COLO829 (cell line): ENCODE measurements at regions not wholly inside any gene's neighbourhood (a gene's known extent, or its start where the extent isn't known, plus 50 kb on each side); places are given as distances from the start of the nearest gene placed in this dataset.

Experiments used
- DNase-seq: peaks from one replicate; pipeline ENCODE4 v3.0.0; 2012; ENCODE audit warnings: low spot score

GRCh38 chr1:83770319-83770661, 228.6 kb downstream of the TTLL7 start:
- no peak for DNase-seq

- peak; percentile 48 for DNase-seq
Measured at GRCh38 chr1:83769594-83770318, 229.2 kb downstream of the TTLL7 start.

- DNase-seq: no peak
Measured at GRCh38 chr1:83769072-83769471, 229.9 kb downstream of the TTLL7 start.

GRCh38 chr1:83766241-83766691, 232.7 kb downstream of the TTLL7 start:
- DNase-seq: no peak

GRCh38 chr1:83765125-83765524, 233.8 kb downstream of the TTLL7 start:
- no peak for DNase-seq

- no peak for DNase-seq
Measured at GRCh38 chr1:83764209-83764608, 234.7 kb downstream of the TTLL7 start.

GRCh38 chr1:83763361-83764095, 235.4 kb downstream of the TTLL7 start:
- DNase-seq: no peak

GRCh38 chr1:83762416-83762815, 236.5 kb downstream of the TTLL7 start:
- DNase-seq: no peak

- no peak for DNase-seq
Measured at GRCh38 chr1:83762039-83762365, 236.9 kb downstream of the TTLL7 start.

GRCh38 chr1:83761167-83762038, 237.5 kb downstream of the TTLL7 start:
- no peak for DNase-seq

GRCh38 chr1:83760226-83761021, 238.5 kb downstream of the TTLL7 start:
- no peak for DNase-seq

GRCh38 chr1:83756984-83757717, 241.8 kb downstream of the TTLL7 start:
- no peak for DNase-seq

GRCh38 chr1:83751602-83752001, 247.3 kb downstream of the TTLL7 start:
- DNase-seq: no peak

- DNase-seq: no peak
Measured at GRCh38 chr1:83750201-83750600, 248.7 kb downstream of the TTLL7 start.

- DNase-seq: no peak
Measured at GRCh38 chr1:83747853-83748482, 251.0 kb downstream of the TTLL7 start.

- DNase-seq: no peak
Measured at GRCh38 chr1:83746234-83746633, 252.7 kb downstream of the TTLL7 start.

GRCh38 chr1:83742446-83742845, 256.5 kb downstream of the TTLL7 start:
- no peak for DNase-seq

- no peak for DNase-seq
Measured at GRCh38 chr1:83741770-83742169, 257.2 kb downstream of the TTLL7 start.

- DNase-seq: peak; percentile 25
Measured at GRCh38 chr1:83741348-83741747, 257.6 kb downstream of the TTLL7 start.

GRCh38 chr1:83735526-83735925, 263.4 kb downstream of the TTLL7 start:
- DNase-seq: no peak

- no peak for DNase-seq
Measured at GRCh38 chr1:83734420-83734819, 264.5 kb downstream of the TTLL7 start.
